Stimulated activated naive CD8-positive, alpha-beta T cell treated with anti-CD3 and anti-CD28 coated beads, Interleukin-15, amount 100 ng/mL, for 72 hours (primary cell): ENCODE measurements at regions not wholly inside any gene's neighbourhood (a gene's known extent, or its start where the extent isn't known, plus 50 kb on each side); places are given as distances from the start of the nearest gene placed in this dataset.

ENCODE experiments used
- ATAC-seq: fragments of 150-1000 bp; cut with Tn5 transposase; 2 replicates; pipeline ENCODE4 v1.10.0; 2021; ENCODE audit warnings: mild to moderate bottlenecking, moderate library complexity
- DNase-seq, 2 donors: peaks; one replicate each; pipeline ENCODE4 v3.0.0; 2021 to 2022
- H3K27ac Mint-ChIP-seq, 2 donors: one replicate each; pipeline ENCODE4 v1.8.0; 2022; ENCODE audit warnings: mild to moderate bottlenecking in 2 of 2, mixed read lengths in 2 of 2, moderate library complexity in 2 of 2
- H3K27me3 Mint-ChIP-seq: one replicate; pipeline ENCODE4 v1.8.0; 2022; ENCODE audit warnings: mixed read lengths
- H3K4me1 Mint-ChIP-seq: one replicate; pipeline ENCODE4 v1.8.0; 2022; ENCODE audit warnings: mild to moderate bottlenecking, mixed read lengths
- H3K4me3 Mint-ChIP-seq, 2 donors: one replicate each; pipeline ENCODE4 v1.8.0; 2022; ENCODE audit warnings: mild to moderate bottlenecking in 2 of 2, mixed read lengths in 2 of 2, moderate library complexity in 1 of 2
- H3K9me3 Mint-ChIP-seq, 2 donors: one replicate each; pipeline ENCODE4 v1.8.0; 2022; ENCODE audit warnings: mixed read lengths in 2 of 2

GRCh38 chr10:118505363-118505762 is 90.1 kb downstream of the PRLHR start:
- H3K9me3 Mint-ChIP-seq: no peaks in the 10 kb centered on the region
- H3K4me3 Mint-ChIP-seq: no peak overlapping the region
- no peak for ATAC-seq
- no peaks in the 10 kb centered on the region for H3K27me3 Mint-ChIP-seq
- H3K4me1 Mint-ChIP-seq: no peaks in the 10 kb centered on the region
- no peak overlapping the region for H3K27ac Mint-ChIP-seq
- DNase-seq: no peak

GRCh38 chr10:118504467-118505205 is 90.8 kb downstream of the PRLHR start:
- Mint-ChIP-seq H3K27ac (no peak overlapping the region), H3K4me3 (no peak overlapping the region), H3K4me1 (no peaks in the 10 kb centered on the region), H3K9me3 (no peaks in the 10 kb centered on the region), H3K27me3 (peaks cover under 1% of the 10 kb centered on the region)
- no peak for ATAC-seq
- DNase-seq: no peak

GRCh38 chr10:118504044-118504443 is 91.4 kb downstream of the PRLHR start:
- DNase-seq: no peak
- no peak overlapping the region for H3K27ac Mint-ChIP-seq
- no peak for ATAC-seq
- peaks cover 6% of the 10 kb centered on the region for H3K27me3 Mint-ChIP-seq
- no peak overlapping the region for H3K4me3 Mint-ChIP-seq
- H3K9me3 Mint-ChIP-seq: no peaks in the 10 kb centered on the region
- no peaks in the 10 kb centered on the region for H3K4me1 Mint-ChIP-seq

DNA sequence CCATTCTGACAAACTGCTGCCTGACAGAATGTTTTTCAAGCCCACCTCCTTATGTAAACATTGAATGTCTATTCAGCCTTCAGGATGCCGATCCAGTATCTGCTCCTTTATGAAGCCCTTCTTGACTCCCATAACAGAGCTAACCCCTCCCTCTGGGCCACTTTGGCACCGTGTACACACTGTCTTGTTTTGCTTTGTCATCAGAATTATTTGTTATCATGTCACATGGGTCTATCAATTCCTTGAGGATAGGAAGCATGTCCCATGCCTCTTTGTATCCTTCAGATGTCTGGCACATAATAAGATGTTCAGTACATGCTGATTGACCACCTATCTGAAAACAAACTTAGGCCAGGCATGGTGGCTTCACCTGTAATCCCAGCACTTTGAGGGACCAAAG is 92.3 kb downstream of the PRLHR start:
- Mint-ChIP-seq H3K4me1 (no peaks in the 10 kb centered on the region), H3K27me3 (peaks cover 15% of the 10 kb centered on the region), H3K27ac (peak overlapping the region in 1 of 2 donors; percentile 15), H3K9me3 (no peaks in the 10 kb centered on the region), H3K4me3 (no peak overlapping the region)
- ATAC-seq (no peak), DNase-seq (no peak)

GRCh38 chr10:118501637-118502440 is 93.6 kb downstream of the PRLHR start:
- peak; percentile 31 for ATAC-seq
- no peak overlapping the region for H3K4me3 Mint-ChIP-seq
- no peaks in the 10 kb centered on the region for H3K9me3 Mint-ChIP-seq
- H3K27ac Mint-ChIP-seq: no peak overlapping the region
- no peak for DNase-seq
- H3K27me3 Mint-ChIP-seq: peaks cover 22% of the 10 kb centered on the region
- no peaks in the 10 kb centered on the region for H3K4me1 Mint-ChIP-seq

DNA sequence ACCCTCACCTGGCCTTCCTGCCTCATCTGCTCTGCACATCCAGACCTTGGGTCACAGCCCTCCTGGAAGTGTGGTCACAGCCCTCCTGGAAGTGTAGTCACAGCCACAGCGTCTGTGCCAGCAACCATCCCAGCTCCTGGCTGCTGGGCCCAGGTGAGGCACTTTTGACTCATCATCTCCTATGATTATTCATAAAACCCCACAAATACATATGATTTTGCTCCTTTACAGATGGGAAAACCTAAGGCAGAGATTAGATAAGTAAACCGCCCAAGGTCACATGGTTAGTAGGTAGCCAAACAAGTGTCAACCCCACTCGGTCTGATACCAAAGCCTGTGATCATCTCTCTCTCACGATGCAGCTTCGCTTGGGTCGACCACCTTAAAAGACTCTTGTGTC is 94.3 kb downstream of the PRLHR start:
- no peak for ATAC-seq
- H3K4me3 Mint-ChIP-seq: no peak overlapping the region
- no peak overlapping the region for H3K27ac Mint-ChIP-seq
- no peaks in the 10 kb centered on the region for H3K4me1 Mint-ChIP-seq
- no peaks in the 10 kb centered on the region for H3K9me3 Mint-ChIP-seq
- H3K27me3 Mint-ChIP-seq: peaks cover 29% of the 10 kb centered on the region
- no peak for DNase-seq

DNA sequence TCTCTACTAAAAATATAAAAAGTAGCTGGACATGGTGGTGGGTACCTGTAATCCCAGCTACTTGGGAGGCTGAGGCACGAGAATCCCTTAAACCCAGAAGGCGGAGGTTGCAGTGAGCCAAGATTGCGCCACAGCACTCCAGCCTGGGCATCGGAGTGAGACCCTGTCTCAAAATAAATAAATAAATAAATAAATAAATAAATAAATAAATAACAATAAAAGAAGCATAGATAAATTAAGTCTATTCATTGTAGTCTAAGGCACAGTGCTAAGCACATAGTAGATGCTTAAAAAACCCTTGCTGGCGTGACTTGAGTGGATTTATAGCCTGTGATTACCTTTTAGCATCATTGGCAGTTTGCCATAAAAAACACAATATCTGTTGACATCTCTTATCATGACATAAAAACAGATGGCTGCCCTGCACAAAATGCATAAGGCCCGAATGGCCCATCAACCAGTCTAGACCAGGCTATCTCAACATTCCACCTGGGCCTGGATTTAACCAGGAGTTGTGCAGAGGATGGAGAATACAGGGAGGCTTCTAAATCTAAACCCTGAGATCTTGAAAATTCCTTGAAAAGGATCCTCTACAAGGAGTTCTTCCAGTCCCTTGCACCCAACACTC is 94.9 kb downstream of the PRLHR start:
- ATAC-seq (no peak), DNase-seq (no peak)
- no peak overlapping the region for H3K27ac Mint-ChIP-seq
- H3K27me3 Mint-ChIP-seq: peaks cover 31% of the 10 kb centered on the region
- H3K9me3 Mint-ChIP-seq: no peaks in the 10 kb centered on the region
- H3K4me1 Mint-ChIP-seq: no peaks in the 10 kb centered on the region
- H3K4me3 Mint-ChIP-seq: no peak overlapping the region

DNA sequence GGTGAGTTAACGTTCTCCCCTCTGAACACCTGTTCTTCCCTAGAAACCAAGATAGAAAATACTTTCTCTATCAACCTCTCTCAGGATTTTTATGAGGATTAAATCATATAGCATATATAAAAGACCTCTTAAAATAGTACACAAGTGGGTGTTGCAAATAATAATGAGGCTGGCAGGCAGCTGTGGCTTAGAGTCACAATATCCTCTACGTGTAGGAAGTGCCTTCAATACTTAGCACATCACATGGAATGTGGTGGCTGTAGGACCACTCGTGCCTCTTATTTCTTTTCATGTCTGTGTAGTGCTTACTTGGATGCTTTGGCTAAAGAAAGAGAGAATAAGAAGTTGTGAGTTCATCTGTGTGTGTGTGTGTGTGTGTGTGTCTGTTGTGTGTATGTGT is 96.3 kb downstream of the PRLHR start:
- Mint-ChIP-seq H3K9me3 (no peaks in the 10 kb centered on the region), H3K4me3 (no peak overlapping the region), H3K4me1 (no peaks in the 10 kb centered on the region), H3K27me3 (peaks cover 31% of the 10 kb centered on the region), H3K27ac (no peak overlapping the region)
- DNase-seq: no peak
- no peak for ATAC-seq

DNA sequence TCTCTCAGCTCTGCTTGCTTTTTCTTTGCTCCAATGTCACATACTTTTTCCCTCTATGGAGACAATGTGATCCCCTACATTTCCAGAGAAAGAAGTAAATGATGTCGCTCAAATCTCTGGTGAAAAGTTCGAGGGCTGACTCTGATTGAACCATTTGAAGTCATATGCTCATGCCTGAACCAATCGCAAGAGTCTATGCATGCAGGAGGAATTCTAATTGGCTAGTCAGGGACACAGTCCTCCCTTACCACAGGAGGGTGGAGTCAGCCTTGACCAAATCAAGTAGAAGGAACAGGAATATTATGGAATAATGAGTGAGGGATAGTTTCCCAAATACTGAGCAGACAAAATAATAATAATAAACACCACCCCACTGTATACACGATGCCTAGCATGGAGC is 96.8 kb downstream of the PRLHR start:
- H3K27me3 Mint-ChIP-seq: peaks cover 31% of the 10 kb centered on the region
- DNase-seq: no peak
- ATAC-seq: no peak
- no peak overlapping the region for H3K27ac Mint-ChIP-seq
- H3K4me1 Mint-ChIP-seq: no peaks in the 10 kb centered on the region
- no peaks in the 10 kb centered on the region for H3K9me3 Mint-ChIP-seq
- H3K4me3 Mint-ChIP-seq: no peak overlapping the region

- ATAC-seq (no peak), DNase-seq (no peak)
- no peak overlapping the region for H3K4me3 Mint-ChIP-seq
- H3K4me1 Mint-ChIP-seq: no peaks in the 10 kb centered on the region
- no peak overlapping the region for H3K27ac Mint-ChIP-seq
- H3K9me3 Mint-ChIP-seq: no peaks in the 10 kb centered on the region
- peaks cover 31% of the 10 kb centered on the region for H3K27me3 Mint-ChIP-seq
Observed at GRCh38 chr10:118497227-118497626, 98.2 kb downstream of the PRLHR start.

DNA sequence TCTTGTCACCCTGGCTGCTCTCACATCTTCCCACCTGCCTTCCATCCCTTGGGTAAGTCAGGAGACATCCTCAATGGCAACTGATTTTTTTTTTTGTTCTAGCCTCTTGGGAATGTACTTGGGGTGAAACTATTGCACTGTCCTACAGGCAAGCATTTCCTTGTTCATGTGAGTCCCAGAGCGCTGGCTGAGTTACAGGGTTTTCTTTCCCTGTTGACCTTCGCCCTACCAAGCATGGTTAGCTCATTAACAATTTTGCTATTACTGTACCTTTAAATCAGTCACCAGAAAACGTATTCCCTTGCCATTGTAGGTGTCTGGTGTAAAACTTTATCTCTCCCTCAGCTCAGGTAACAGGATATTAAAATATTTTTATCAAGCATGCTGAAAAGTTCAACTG is 98.9 kb downstream of the PRLHR start:
- DNase-seq: no peak
- Mint-ChIP-seq H3K9me3 (peaks cover 0 to under 1% of the 10 kb centered on the region in 2 donors), H3K4me3 (no peak overlapping the region), H3K4me1 (no peaks in the 10 kb centered on the region), H3K27me3 (peaks cover 31% of the 10 kb centered on the region), H3K27ac (peak overlapping the region in 1 of 2 donors; percentile 7)
- ATAC-seq: no peak

GRCh38 chr10:118495499-118495898 is 99.9 kb downstream of the PRLHR start:
- no peak for ATAC-seq

GRCh38 chr10:118491055-118491454 is 104.4 kb downstream of the PRLHR start:
- no peak for ATAC-seq
- H3K27ac Mint-ChIP-seq: no peak overlapping the region

More at GRCh38 chr10:118495499-118495898, 99.9 kb downstream of the PRLHR start:
- Mint-ChIP-seq H3K4me1 (no peaks in the 10 kb centered on the region), H3K9me3 (peaks cover 7 to 11% of the 10 kb centered on the region in 2 donors), H3K27me3 (peaks cover 31% of the 10 kb centered on the region), H3K27ac (no peak overlapping the region), H3K4me3 (no peak overlapping the region)
- DNase-seq: no peak

DNA sequence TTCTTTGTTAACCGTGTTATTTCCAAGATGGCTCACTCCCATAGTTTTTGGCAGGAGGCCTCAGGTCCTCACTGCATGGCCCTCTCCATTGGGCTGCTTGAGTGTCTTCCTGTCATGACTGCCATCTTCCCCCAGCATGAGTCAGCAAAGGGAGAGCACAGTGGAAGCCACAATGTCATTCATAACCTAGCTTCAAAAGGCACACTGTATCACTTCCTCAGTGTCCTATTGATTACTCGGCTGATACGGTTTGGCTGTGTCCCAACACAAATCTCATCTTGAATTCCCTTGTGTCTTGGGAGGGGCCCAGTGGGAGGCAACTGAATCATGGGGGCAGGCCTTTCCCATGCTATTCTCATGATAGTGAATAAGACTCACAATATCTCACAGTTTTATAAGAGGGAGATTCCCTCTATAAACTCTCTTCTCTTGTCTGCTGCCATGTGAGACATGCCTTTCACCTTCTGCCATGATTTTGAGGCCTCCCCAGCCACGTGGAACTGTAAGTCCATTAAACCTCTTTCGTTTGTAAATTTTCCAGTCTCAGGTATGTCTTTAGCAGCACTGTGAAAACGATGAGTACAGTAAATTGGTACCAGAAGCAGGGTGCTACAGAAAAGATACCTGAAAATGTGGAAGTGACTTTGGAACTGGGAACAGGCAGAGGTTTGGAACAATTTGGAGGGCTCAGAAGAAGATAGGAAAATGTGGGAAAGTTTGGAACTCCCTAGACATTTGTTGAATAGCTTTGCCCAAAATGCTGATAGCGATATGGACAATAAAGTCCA is 106.5 kb downstream of the PRLHR start:
- peaks cover 17 to 22% of the 10 kb centered on the region in 2 donors for H3K9me3 Mint-ChIP-seq
- no peaks in the 10 kb centered on the region for H3K4me1 Mint-ChIP-seq
- no peak overlapping the region for H3K4me3 Mint-ChIP-seq
- ATAC-seq: no peak
- no peak for DNase-seq
- no peaks in the 10 kb centered on the region for H3K27me3 Mint-ChIP-seq
- H3K27ac Mint-ChIP-seq: no peak overlapping the region

More at GRCh38 chr10:118491055-118491454, 104.4 kb downstream of the PRLHR start:
- no peak overlapping the region for H3K4me3 Mint-ChIP-seq
- peaks cover under 1% of the 10 kb centered on the region for H3K27me3 Mint-ChIP-seq
- no peaks in the 10 kb centered on the region for H3K4me1 Mint-ChIP-seq
- peaks cover 17 to 22% of the 10 kb centered on the region in 2 donors for H3K9me3 Mint-ChIP-seq
- DNase-seq: no peak

DNA sequence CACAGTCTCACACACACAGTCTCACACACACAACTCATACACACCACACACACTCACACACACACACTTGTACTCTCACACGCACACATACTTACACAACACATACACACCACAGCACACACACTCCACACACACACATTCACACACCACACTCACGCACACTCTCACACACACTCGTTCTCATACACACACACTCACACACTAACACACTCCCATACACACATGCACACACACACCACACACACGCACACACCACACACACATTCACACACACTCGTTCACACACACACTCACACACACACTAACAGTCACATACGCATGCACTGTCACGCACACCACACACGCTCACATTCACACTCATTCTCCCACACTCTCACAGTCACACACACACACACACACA is 109.8 kb downstream of the PRLHR start:
- ATAC-seq (no peak), DNase-seq (no peak)
- Mint-ChIP-seq H3K4me3 (no peak overlapping the region), H3K9me3 (peaks cover 12 to 13% of the 10 kb centered on the region in 2 donors), H3K27ac (no peak overlapping the region), H3K4me1 (no peaks in the 10 kb centered on the region), H3K27me3 (peaks cover 15% of the 10 kb centered on the region)
